IMR-90 (cell line): ENCODE measurements at regions not wholly inside any gene's neighbourhood (a gene's known extent, or its start where the extent isn't known, plus 50 kb on each side); places are given as distances from the start of the nearest gene placed in this dataset.

Source experiments
- ATAC-seq: fragments of 200-7000 bp; cut with Tn5 transposase; 2 replicates; pipeline ENCODE4 v1.9.1; 2020; ENCODE audit warnings: low read depth, mild to moderate bottlenecking, moderate library complexity
- BruUV-seq: library from RNA; stranded (reverse); fragments of 400-500 nt; replicated peaks from 2 replicates; lab custom pipeline; 2021; lab: Mats Ljungman, UMichigan
- CTCF ChIA-PET: fragments of 300-600 bp; formaldehyde crosslinking; extraction: SDS; loops from one replicate; lab custom pipeline; 2021; ENCODE audit warnings: antibody characterized with exemption; lab: Yijun Ruan, JAX
- POLR2A ChIA-PET: fragments of 300-600 bp; sonication (Branson Sonifier 250); formaldehyde crosslinking; loops from one replicate; lab custom pipeline; 2022; ENCODE audit warnings: antibody characterized with exemption; ENCODE audit not compliant: unreplicated experiment; lab: Charles Lee
- DNase-seq: peaks from one replicate; pipeline ENCODE4 v3.0.0; 2013
- H2AFZ ChIP-seq: replicated peaks from 2 replicates; pipeline ENCODE3; 2013; ENCODE audit warnings: low read length, mild to moderate bottlenecking; ENCODE audit not compliant: poor library complexity
- H2AK5ac ChIP-seq: 2 replicates; pipeline ENCODE4 v1.6.1; 2013; ENCODE audit warnings: low read depth, low read length, inconsistent platforms
- H2AK9ac ChIP-seq: replicated peaks from 2 replicates; pipeline ENCODE3; 2013; ENCODE audit warnings: mild to moderate bottlenecking, low read depth, low read length, moderate library complexity; ENCODE audit not compliant: poor library complexity
- H2BK120ac ChIP-seq: 2 replicates; pipeline ENCODE4 v1.6.1; 2013; ENCODE audit warnings: low read depth, low read length, inconsistent platforms
- H2BK15ac ChIP-seq: 3 replicates; pipeline ENCODE4 v1.6.1; 2013; ENCODE audit warnings: low read depth, low read length, inconsistent platforms
- H2BK20ac ChIP-seq: 2 replicates; pipeline ENCODE4 v1.6.1; 2013; ENCODE audit warnings: low read depth, mild to moderate bottlenecking, inconsistent platforms, low read length, moderate library complexity
- H2BK5ac ChIP-seq: 2 replicates; pipeline ENCODE4 v1.6.1; 2013; ENCODE audit warnings: mild to moderate bottlenecking, low read depth, low read length, inconsistent platforms; ENCODE audit not compliant: poor library complexity, severe bottlenecking
- H3K14ac ChIP-seq: replicated peaks from 2 replicates; pipeline ENCODE4 v1.6.1; 2013; ENCODE audit warnings: low read depth, low read length, inconsistent platforms
- H3K18ac ChIP-seq: 2 replicates; pipeline ENCODE4 v1.6.1; 2013; ENCODE audit warnings: low read depth, low read length, control low read depth
- H3K23ac ChIP-seq: 2 replicates; pipeline ENCODE4 v1.6.1; 2013; ENCODE audit warnings: low read depth, low read length, inconsistent platforms
- H3K27ac ChIP-seq: 2 replicates; pipeline ENCODE4 v1.5.1; 2013; ENCODE audit warnings: mild to moderate bottlenecking, control low read depth, low read length; ENCODE audit not compliant: insufficient read depth
- H3K27me3 ChIP-seq: 2 replicates; pipeline ENCODE4 v1.6.1; 2013; ENCODE audit warnings: low read length; ENCODE audit not compliant: control insufficient read depth, insufficient read depth
- H3K36me3 ChIP-seq: 2 replicates; pipeline ENCODE4 v1.6.1; 2013; ENCODE audit warnings: low read length, mixed read lengths; ENCODE audit not compliant: control insufficient read depth, insufficient read depth
- H3K4ac ChIP-seq: 2 replicates; pipeline ENCODE4 v1.6.1; 2013; ENCODE audit warnings: low read depth, low read length, inconsistent platforms
- H3K4me1 ChIP-seq: 2 replicates; pipeline ENCODE4 v1.6.1; 2013; ENCODE audit warnings: low read length, mixed read lengths; ENCODE audit not compliant: control insufficient read depth, insufficient read depth
- H3K4me2 ChIP-seq: 2 replicates; pipeline ENCODE4 v1.6.1; 2013; ENCODE audit warnings: low read depth, mild to moderate bottlenecking, control low read depth, low read length, moderate library complexity
- H3K4me3 ChIP-seq: 2 replicates; pipeline ENCODE4 v1.5.1; 2013; ENCODE audit warnings: low read depth, mild to moderate bottlenecking, control low read depth, low read length, moderate library complexity; ENCODE audit not compliant: insufficient read depth
- H3K56ac ChIP-seq: 2 replicates; pipeline ENCODE4 v1.6.1; 2013; ENCODE audit warnings: low read length, inconsistent platforms; ENCODE audit not compliant: insufficient read depth; ENCODE audit errors: extremely low read depth
- H3K79me1 ChIP-seq, 2 experiments: 2 replicates each; pipeline ENCODE4 v1.6.1; 2013; ENCODE audit warnings: low read length in 2 of 2, inconsistent platforms in 1 of 2, low read depth in 1 of 2
- H3K9ac ChIP-seq: 2 replicates; pipeline ENCODE4 v1.6.1; 2013; ENCODE audit warnings: low read depth, low read length, control low read depth
- H3K9me1 ChIP-seq: 2 replicates; pipeline ENCODE4 v1.6.1; 2013; ENCODE audit warnings: low read length, inconsistent platforms; ENCODE audit not compliant: insufficient read depth
- H3K9me3 ChIP-seq: 2 replicates; pipeline ENCODE4 v1.6.1; 2013; ENCODE audit warnings: low read length; ENCODE audit not compliant: control insufficient read depth, insufficient read depth
- H4K20me1 ChIP-seq: 2 replicates; pipeline ENCODE4 v1.6.1; 2013; ENCODE audit warnings: low read length, inconsistent platforms; ENCODE audit not compliant: insufficient read depth
- H4K5ac ChIP-seq: 2 replicates; pipeline ENCODE4 v1.6.1; 2013; ENCODE audit warnings: mild to moderate bottlenecking, low read depth, low read length, control low read depth
- H4K8ac ChIP-seq, 2 experiments: 2 replicates each; pipeline ENCODE4 v1.6.1; 2013; ENCODE audit warnings: low read depth in 2 of 2, low read length in 2 of 2, control low read depth in 1 of 2, inconsistent platforms in 1 of 2
- H4K91ac ChIP-seq: 2 replicates; pipeline ENCODE4 v1.6.1; 2013; ENCODE audit warnings: low read depth, low read length, inconsistent platforms; ENCODE audit not compliant: insufficient read depth
- BHLHE40 ChIP-seq: fragments of 150-350 bp; IDR thresholded peaks from 2 replicates; pipeline ENCODE4 v1.6.1; 2016; ENCODE audit warnings: mild to moderate bottlenecking, low read depth, low read length
- CEBPB ChIP-seq: IDR thresholded peaks from 2 replicates; pipeline ENCODE4 v1.6.1; 2012; ENCODE audit warnings: low read depth, low read length, improper control_type of control experiment
- CHD1 ChIP-seq: IDR thresholded peaks from 2 replicates; pipeline ENCODE4 v1.6.1; 2012; ENCODE audit warnings: low read depth, low read length, improper control_type of control experiment
- FOS ChIP-seq: fragments of 150-350 bp; IDR thresholded peaks from 2 replicates; pipeline ENCODE4 v1.6.1; 2016; ENCODE audit warnings: low read depth, low read length
- MAFK ChIP-seq: IDR thresholded peaks from 2 replicates; pipeline ENCODE4 v1.6.1; 2012; ENCODE audit warnings: low read depth, low read length, improper control_type of control experiment
- MAZ ChIP-seq: IDR thresholded peaks from 2 replicates; pipeline ENCODE4 v1.6.1; 2012; ENCODE audit warnings: low read depth, mild to moderate bottlenecking, low read length, improper control_type of control experiment, moderate library complexity, borderline replicate concordance
- MXI1 ChIP-seq: IDR thresholded peaks from 2 replicates; pipeline ENCODE4 v1.6.1; 2012; ENCODE audit warnings: low read depth, mild to moderate bottlenecking, low read length, moderate library complexity, borderline replicate concordance
- NFE2L2 ChIP-seq: fragments of 150-350 bp; IDR thresholded peaks from 2 replicates; pipeline ENCODE4 v1.6.1; 2016; ENCODE audit warnings: low read depth, mild to moderate bottlenecking, low read length
- POLR2A ChIP-seq: IDR thresholded peaks from 2 replicates; pipeline ENCODE4 v1.6.1; 2012; ENCODE audit warnings: mild to moderate bottlenecking, low read depth, low read length
- RCOR1 ChIP-seq: IDR thresholded peaks from 2 replicates; pipeline ENCODE4 v1.6.1; 2012; ENCODE audit warnings: mild to moderate bottlenecking, low read length, improper control_type of control experiment; ENCODE audit not compliant: insufficient replicate concordance
- RFX5 ChIP-seq: IDR thresholded peaks from 2 replicates; pipeline ENCODE4 v1.8.0; 2012; ENCODE audit warnings: low read depth, mild to moderate bottlenecking, low read length, moderate library complexity
- SMC3 ChIP-seq: fragments of 150-350 bp; IDR thresholded peaks from 2 replicates; pipeline ENCODE4 v1.6.1; 2016; ENCODE audit warnings: low read depth, mild to moderate bottlenecking, antibody characterized with exemption, low read length, moderate library complexity
- WGBS, 2 experiments: methylation state at CpG; one replicate each; pipeline versions ENCODE4 v1.1.5 to v1.1.7; 2013; ENCODE audit warnings: missing lambda C conversion rate in 2 of 2; ENCODE audit not compliant: insufficient read length in 1 of 2; ENCODE audit errors: extremely low coverage in 2 of 2; 5-methylcytosine and 5-hydroxymethylcytosine counted together
- dilution Hi-C: fragments of 300-500 bp; cut with HindIII; formaldehyde crosslinking; loops from one replicate; pipeline ENCODE4 v1.14.3; 2018; ENCODE audit warnings: low sequenced_read_pairs; ENCODE audit not compliant: unreplicated experiment
- in situ Hi-C: fragments of 300-500 bp; cut with MboI; formaldehyde crosslinking; loops from 3 replicates; pipeline ENCODE4 v1.14.3; 2019; ENCODE audit warnings: low sequenced_read_pairs, inconsistent platforms, mixed read lengths
- intact Hi-C: fragments of 100-400 bp; cut with micrococcal nuclease; formaldehyde crosslinking; loops from 2 replicates; pipeline ENCODE4 v1.10.0; 2022
- TF ChIP-seq, protein P1 (sequence below): conservative IDR thresholded peaks from 2 replicates; pipeline ENCODE4 v1.5.1; 2012; ENCODE audit warnings: mild to moderate bottlenecking, low read depth, low read length, improper control_type of control experiment
- TF ChIP-seq, protein P2 (sequence below): fragments of 150-350 bp; IDR thresholded peaks from 2 replicates; pipeline ENCODE4 v1.6.1; 2017; ENCODE audit warnings: mild to moderate bottlenecking, antibody characterized with exemption, low read length, low read depth

DNA sequence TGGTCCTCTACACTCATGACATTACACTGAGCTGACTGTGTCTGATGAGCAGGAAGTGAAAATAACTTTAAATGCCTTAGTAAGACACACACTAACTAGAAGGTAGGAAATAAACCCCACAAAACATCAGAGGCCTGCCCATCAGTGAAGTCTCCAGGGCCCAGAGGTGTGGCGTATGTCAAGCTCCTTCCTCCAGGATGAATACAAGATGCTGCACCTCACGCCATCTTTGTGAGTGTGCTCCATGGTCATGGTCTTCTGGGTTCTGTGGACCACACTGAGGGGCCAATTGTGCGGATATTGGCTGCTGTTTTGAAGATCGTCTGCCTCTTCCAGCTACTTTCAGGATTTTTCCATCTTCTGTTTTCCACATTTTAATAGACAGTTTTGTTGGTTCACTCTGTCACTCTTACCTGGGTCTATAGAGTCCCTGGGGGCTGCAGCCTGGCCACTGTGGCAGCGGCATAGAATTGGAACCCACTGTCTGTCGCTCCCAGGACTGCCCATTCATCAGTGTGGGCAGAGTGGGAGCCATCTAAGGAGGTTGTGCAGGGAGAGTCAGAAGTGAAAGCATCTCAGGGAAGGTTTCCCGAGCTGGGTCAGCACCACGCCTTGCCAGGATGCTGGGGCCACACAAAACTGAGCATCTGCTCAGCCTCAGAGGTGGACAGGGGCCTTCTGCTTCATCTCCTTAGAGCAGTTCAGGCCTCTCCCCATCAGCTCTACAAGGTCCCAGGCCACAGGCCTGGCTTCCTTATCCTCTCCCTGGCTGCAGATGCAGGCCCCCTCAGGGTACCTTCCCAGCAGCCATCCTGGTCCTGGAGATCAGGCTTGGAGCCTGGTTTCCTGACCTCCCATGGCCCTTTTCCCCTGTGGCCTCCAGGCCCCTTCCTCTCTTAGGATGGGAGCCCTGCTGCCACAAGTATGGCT lies 57.5 kb upstream of the C14orf180 start:
- H2BK15ac ChIP-seq: no peak overlapping the region
- intact Hi-C loops (no loop called here), dilution Hi-C loops (no loop called here), in situ Hi-C loops (no loop called here)
- H3K4me3 ChIP-seq: no peak overlapping the region
- no peak overlapping the region for H3K4me2 ChIP-seq
- H3K27me3 ChIP-seq: no peaks in the 10 kb centered on the region
- H4K91ac ChIP-seq: no peak overlapping the region
- H2BK120ac ChIP-seq: no peak overlapping the region
- no peaks in the 10 kb centered on the region for H3K9me1 ChIP-seq
- no peaks in the 10 kb centered on the region for H3K36me3 ChIP-seq
- H3K9me3 ChIP-seq: peaks cover 30% of the 10 kb centered on the region
- WGBS, 2 experiments: 44% methylated on average over 3 of the region's 8 CpGs; no CpG with 5 or more reads in 1 of the 2 experiments
- no peak overlapping the region for H3K56ac ChIP-seq
- no TSS peak for BruUV-seq
- no peak overlapping the region for H2BK20ac ChIP-seq
- no peak for DNase-seq
- H3K4ac ChIP-seq: no peak overlapping the region
- ATAC-seq: no peak
- POLR2A ChIA-PET: no interaction called here
- H3K14ac ChIP-seq: no peak overlapping the region
- no peak overlapping the region for H3K9ac ChIP-seq
- H2AK9ac ChIP-seq: no peak overlapping the region
- TF ChIP-seq BHLHE40 (no peak), POLR2A (no peak), CEBPB (no peak), SMC3 (no peak), RFX5 (no peak), FOS (no peak), NFE2L2 (no peak), MAFK (no peak), RCOR1 (no peak), MXI1 (no peak), CHD1 (no peak), MAZ (no peak)
- TF ChIP-seq, protein P1, sequence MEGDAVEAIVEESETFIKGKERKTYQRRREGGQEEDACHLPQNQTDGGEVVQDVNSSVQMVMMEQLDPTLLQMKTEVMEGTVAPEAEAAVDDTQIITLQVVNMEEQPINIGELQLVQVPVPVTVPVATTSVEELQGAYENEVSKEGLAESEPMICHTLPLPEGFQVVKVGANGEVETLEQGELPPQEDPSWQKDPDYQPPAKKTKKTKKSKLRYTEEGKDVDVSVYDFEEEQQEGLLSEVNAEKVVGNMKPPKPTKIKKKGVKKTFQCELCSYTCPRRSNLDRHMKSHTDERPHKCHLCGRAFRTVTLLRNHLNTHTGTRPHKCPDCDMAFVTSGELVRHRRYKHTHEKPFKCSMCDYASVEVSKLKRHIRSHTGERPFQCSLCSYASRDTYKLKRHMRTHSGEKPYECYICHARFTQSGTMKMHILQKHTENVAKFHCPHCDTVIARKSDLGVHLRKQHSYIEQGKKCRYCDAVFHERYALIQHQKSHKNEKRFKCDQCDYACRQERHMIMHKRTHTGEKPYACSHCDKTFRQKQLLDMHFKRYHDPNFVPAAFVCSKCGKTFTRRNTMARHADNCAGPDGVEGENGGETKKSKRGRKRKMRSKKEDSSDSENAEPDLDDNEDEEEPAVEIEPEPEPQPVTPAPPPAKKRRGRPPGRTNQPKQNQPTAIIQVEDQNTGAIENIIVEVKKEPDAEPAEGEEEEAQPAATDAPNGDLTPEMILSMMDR: no peak
- TF ChIP-seq, protein P2, sequence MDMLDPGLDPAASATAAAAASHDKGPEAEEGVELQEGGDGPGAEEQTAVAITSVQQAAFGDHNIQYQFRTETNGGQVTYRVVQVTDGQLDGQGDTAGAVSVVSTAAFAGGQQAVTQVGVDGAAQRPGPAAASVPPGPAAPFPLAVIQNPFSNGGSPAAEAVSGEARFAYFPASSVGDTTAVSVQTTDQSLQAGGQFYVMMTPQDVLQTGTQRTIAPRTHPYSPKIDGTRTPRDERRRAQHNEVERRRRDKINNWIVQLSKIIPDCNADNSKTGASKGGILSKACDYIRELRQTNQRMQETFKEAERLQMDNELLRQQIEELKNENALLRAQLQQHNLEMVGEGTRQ: no peak
- no peaks in the 10 kb centered on the region for H3K4me1 ChIP-seq
- no peak overlapping the region for H3K27ac ChIP-seq
- no peaks in the 10 kb centered on the region for H4K20me1 ChIP-seq
- H2AFZ ChIP-seq: no peak overlapping the region
- no peak overlapping the region for H4K5ac ChIP-seq
- CTCF ChIA-PET: no interaction called here
- no peak overlapping the region for H3K18ac ChIP-seq
- no peak overlapping the region for H3K23ac ChIP-seq
- no peak overlapping the region for H4K8ac ChIP-seq
- H2BK5ac ChIP-seq: no peak overlapping the region
- no peak overlapping the region for H2AK5ac ChIP-seq
- no peaks in the 10 kb centered on the region for H3K79me1 ChIP-seq
